GM12864 (cell line): ENCODE measurements at regions not wholly inside any gene's neighbourhood (a gene's known extent, or its start where the extent isn't known, plus 50 kb on each side); places are given as distances from the start of the nearest gene placed in this dataset.
"Not testable (repeated sequence)": the region's sequence is repeated elsewhere in the genome, so short reads cannot be mapped to it uniquely, and the experiment has no call there.

ENCODE experiments used
- DNase-seq: peaks from one replicate; pipeline ENCODE4 v3.0.0-alpha.2; 2011; ENCODE audit warnings: low read depth
- H3K4me3 ChIP-seq: 2 replicates; pipeline ENCODE4 v1.5.1; 2011; ENCODE audit warnings: mild to moderate bottlenecking, low read depth, low read length, control low read depth
- TF ChIP-seq, protein P1 (sequence below): IDR thresholded peaks from 2 replicates; pipeline ENCODE4 v1.5.1; 2011; ENCODE audit warnings: low read depth, mild to moderate bottlenecking, moderate library complexity, low read length, control low read depth, inconsistent platforms; ENCODE audit errors: missing control alignments

DNA sequence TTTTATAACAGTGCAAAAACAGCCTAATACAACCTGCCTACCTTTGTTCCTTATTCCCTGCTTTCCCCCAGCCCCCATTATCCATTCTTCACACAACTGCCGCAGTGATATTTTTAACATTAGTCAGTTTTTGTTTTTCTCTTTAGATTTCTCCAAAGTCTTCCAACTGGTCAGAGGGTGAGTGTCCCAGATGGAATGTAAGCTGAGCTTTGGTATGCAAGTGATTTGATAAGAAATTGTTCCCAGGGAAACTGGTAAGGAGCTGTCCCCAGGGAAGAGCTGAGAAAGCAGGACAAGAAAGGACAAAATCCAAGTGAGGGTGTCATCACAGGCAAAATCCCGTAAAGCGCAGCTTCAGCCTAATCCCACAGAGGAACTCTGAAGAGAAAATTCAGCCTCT is 475.5 kb upstream of the ADGRL3 start:
- no peak for DNase-seq

DNA sequence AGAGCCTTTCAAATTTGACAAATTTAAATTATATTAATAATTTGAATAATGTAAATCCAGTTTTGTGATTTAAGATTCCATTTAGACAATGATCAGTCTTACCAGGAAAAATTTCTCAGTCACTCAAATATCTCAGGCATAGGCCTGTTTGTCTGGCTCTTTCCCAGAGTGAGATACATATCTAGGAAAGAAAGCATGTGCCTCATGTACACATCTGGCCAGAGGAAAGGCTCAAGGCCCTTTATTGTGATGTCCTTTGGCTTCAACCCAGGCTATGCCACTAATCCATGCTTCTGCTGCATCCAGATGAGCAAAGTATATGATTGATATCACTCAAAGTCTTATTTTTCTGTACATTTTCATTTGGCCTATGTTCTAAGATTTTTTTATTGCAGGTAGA is 473.3 kb upstream of the ADGRL3 start:
- TF ChIP-seq, protein P1, sequence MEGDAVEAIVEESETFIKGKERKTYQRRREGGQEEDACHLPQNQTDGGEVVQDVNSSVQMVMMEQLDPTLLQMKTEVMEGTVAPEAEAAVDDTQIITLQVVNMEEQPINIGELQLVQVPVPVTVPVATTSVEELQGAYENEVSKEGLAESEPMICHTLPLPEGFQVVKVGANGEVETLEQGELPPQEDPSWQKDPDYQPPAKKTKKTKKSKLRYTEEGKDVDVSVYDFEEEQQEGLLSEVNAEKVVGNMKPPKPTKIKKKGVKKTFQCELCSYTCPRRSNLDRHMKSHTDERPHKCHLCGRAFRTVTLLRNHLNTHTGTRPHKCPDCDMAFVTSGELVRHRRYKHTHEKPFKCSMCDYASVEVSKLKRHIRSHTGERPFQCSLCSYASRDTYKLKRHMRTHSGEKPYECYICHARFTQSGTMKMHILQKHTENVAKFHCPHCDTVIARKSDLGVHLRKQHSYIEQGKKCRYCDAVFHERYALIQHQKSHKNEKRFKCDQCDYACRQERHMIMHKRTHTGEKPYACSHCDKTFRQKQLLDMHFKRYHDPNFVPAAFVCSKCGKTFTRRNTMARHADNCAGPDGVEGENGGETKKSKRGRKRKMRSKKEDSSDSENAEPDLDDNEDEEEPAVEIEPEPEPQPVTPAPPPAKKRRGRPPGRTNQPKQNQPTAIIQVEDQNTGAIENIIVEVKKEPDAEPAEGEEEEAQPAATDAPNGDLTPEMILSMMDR: no peak
- no peak for DNase-seq
- no peak overlapping the region for H3K4me3 ChIP-seq

More for the DNA sequence above, 475.5 kb upstream of the ADGRL3 start:
- H3K4me3 ChIP-seq: no peak overlapping the region
- TF ChIP-seq, protein P1: no peak

- no peak for DNase-seq
- no peak overlapping the region for H3K4me3 ChIP-seq
- TF ChIP-seq, protein P1: no peak
These were observed 470.9 kb upstream of the ADGRL3 start for GRCh38 chr4:60729194-60729593.

DNA sequence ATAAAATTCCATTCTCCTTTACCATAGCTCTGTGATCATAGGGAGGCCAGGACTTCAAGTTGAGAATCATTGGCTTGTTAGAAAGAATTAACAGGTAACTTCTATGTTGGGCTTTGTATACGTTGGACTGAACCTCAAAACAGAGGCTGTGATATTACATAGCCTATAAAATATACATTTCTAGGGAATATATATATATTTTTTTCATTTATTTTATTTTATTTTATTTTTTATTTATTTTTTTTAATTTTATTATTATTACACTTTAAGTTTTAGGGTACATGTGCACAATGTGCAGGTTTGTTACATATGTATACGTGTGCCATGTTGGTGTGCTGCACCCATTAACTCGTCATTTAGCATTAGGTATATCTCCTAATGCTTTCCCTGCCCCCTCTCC is 470.4 kb upstream of the ADGRL3 start:
- DNase-seq: not testable (repeated sequence)

DNA sequence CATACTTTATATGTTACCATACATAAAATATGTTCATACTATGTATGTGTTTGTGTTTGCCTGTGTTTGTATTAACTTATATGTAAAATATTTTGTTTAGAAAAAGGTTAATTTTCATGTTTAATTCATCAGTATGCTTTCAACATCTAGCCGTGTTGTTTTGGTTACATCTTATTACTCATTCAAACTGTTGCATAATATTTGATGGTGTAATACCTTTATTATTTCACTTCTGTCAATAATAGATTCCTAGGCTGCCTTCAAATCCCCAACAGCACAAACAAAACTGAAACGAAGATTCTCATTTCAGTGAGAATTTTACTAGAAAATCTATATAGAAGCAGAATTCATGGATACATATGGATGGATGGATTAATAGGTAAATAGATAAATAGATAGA is 462.3 kb upstream of the ADGRL3 start:
- TF ChIP-seq, protein P1: no peak
- no peak overlapping the region for H3K4me3 ChIP-seq
- no peak for DNase-seq

More for the DNA sequence above, 470.4 kb upstream of the ADGRL3 start:
- H3K4me3 ChIP-seq: not testable (repeated sequence)

- no peak overlapping the region for H3K4me3 ChIP-seq
- DNase-seq: no peak
- TF ChIP-seq, protein P1: no peak
These were observed 456.5 kb upstream of the ADGRL3 start for GRCh38 chr4:60743654-60744053.

GRCh38 chr4:60744767-60745166 is 455.4 kb upstream of the ADGRL3 start:
- no peak overlapping the region for H3K4me3 ChIP-seq
- TF ChIP-seq, protein P1: no peak
- no peak for DNase-seq
